ENCODE measurements at regions not wholly inside any gene's neighbourhood (a gene's known extent, or its start where the extent isn't known, plus 50 kb on each side); places are given as distances from the start of the nearest gene placed in this dataset.
"Not testable (repeated sequence)": the region's sequence is repeated elsewhere in the genome, so short reads cannot be mapped to it uniquely, and the experiment has no call there.

- DNase-seq, result no peak
These were observed 110.8 kb upstream of the ELAC2 start for GRCh38 chr17:13128676-13129075.

- DNase-seq, result no peak
These were observed 110.2 kb upstream of the ELAC2 start for GRCh38 chr17:13127921-13128602.

- no peak for DNase-seq
These were observed 103.0 kb upstream of the ELAC2 start for GRCh38 chr17:13120864-13121263.

GRCh38 chr17:13118311-13118710 lies 100.5 kb upstream of the ELAC2 start:
- no peak for DNase-seq

- DNase-seq, result no peak
These were observed 99.8 kb upstream of the ELAC2 start for GRCh38 chr17:13117616-13118015.

- no peak for DNase-seq
These were observed 96.8 kb upstream of the ELAC2 start for GRCh38 chr17:13114601-13115031.

GRCh38 chr17:13113821-13114525 lies 96.1 kb upstream of the ELAC2 start:
- no peak for DNase-seq

GRCh38 chr17:13107676-13108235 lies 89.9 kb upstream of the ELAC2 start:
- no peak for DNase-seq

- no peak for DNase-seq
These were observed 88.3 kb upstream of the ELAC2 start for GRCh38 chr17:13106171-13106570.

GRCh38 chr17:13104576-13104975 lies 86.7 kb upstream of the ELAC2 start:
- no peak for DNase-seq

- DNase-seq, result no peak
These were observed 84.7 kb upstream of the ELAC2 start for GRCh38 chr17:13102477-13102876.

GRCh38 chr17:13099926-13100325 lies 82.1 kb upstream of the ELAC2 start:
- no peak for DNase-seq

GRCh38 chr17:13099089-13099735 lies 81.4 kb upstream of the ELAC2 start:
- DNase-seq, result no peak

GRCh38 chr17:13096291-13096690 lies 78.5 kb upstream of the ELAC2 start:
- no peak for DNase-seq

GRCh38 chr17:13092010-13092409 lies 74.2 kb upstream of the ELAC2 start:
- not testable (repeated sequence) for DNase-seq

GRCh38 chr17:13088666-13089065 lies 70.8 kb upstream of the ELAC2 start:
- no peak for DNase-seq

GRCh38 chr17:13087802-13088201 lies 70.0 kb upstream of the ELAC2 start:
- no peak for DNase-seq

- DNase-seq, result no peak
These were observed 68.4 kb upstream of the ELAC2 start for GRCh38 chr17:13086142-13086769.

GRCh38 chr17:13085578-13085977 lies 67.8 kb upstream of the ELAC2 start:
- DNase-seq, result no peak

GRCh38 chr17:13084420-13084819 lies 66.6 kb upstream of the ELAC2 start:
- no peak for DNase-seq

GRCh38 chr17:13078591-13079385 lies 61.0 kb upstream of the ELAC2 start:
- DNase-seq, result no peak

- no peak for DNase-seq
These were observed 59.1 kb upstream of the ELAC2 start for GRCh38 chr17:13076905-13077304.
